Skeletal muscle satellite cell (primary cell): ENCODE measurements at regions not wholly inside any gene's neighbourhood (a gene's known extent, or its start where the extent isn't known, plus 50 kb on each side); places are given as distances from the start of the nearest gene placed in this dataset.

Source experiments
- H3K27me3 ChIP-seq: 2 replicates; pipeline ENCODE4 v1.7.0; 2013; ENCODE audit warnings: low read length; ENCODE audit not compliant: control insufficient read depth, insufficient read depth
- H3K36me3 ChIP-seq: 2 replicates; pipeline ENCODE4 v1.7.0; 2013; ENCODE audit warnings: mild to moderate bottlenecking, control low read depth, low read length; ENCODE audit not compliant: insufficient read depth
- H3K4me1 ChIP-seq: 2 replicates; pipeline ENCODE4 v1.7.0; 2013; ENCODE audit warnings: low read length; ENCODE audit not compliant: control insufficient read depth, insufficient read depth
- H3K4me2 ChIP-seq: 2 replicates; pipeline ENCODE4 v1.7.0; 2013; ENCODE audit warnings: mild to moderate bottlenecking, low read length
- H3K4me3 ChIP-seq: 2 replicates; pipeline ENCODE4 v1.7.0; 2013; ENCODE audit warnings: low read length
- H3K9ac ChIP-seq: 2 replicates; pipeline ENCODE4 v1.7.0; 2013; ENCODE audit warnings: mild to moderate bottlenecking, low read depth, low read length, moderate library complexity
- H3K9me3 ChIP-seq: replicated peaks from 2 replicates; pipeline ENCODE4 v1.7.0; 2013; ENCODE audit warnings: mild to moderate bottlenecking, control low read depth, low read length

- Histone ChIP-seq H3K4me3 (no peak overlapping the region), H3K9me3 (no peaks in the 10 kb centered on the region), H3K4me2 (no peak overlapping the region), H3K27me3 (no peaks in the 10 kb centered on the region), H3K9ac (peak overlapping the region; percentile 49), H3K36me3 (no peaks in the 10 kb centered on the region), H3K4me1 (peaks cover 25% of the 10 kb centered on the region)
These were observed 252.5 kb downstream of the ETAA1 start for GRCh38 chr2:67649331-67650261.

GRCh38 chr2:67650291-67651133, 253.4 kb downstream of the ETAA1 start:
- no peaks in the 10 kb centered on the region for H3K36me3 ChIP-seq
- no peaks in the 10 kb centered on the region for H3K27me3 ChIP-seq
- peaks cover 25% of the 10 kb centered on the region for H3K4me1 ChIP-seq
- peak overlapping the region; percentile 49 for H3K9ac ChIP-seq
- peak overlapping the region; percentile 46 for H3K4me2 ChIP-seq
- no peak overlapping the region for H3K4me3 ChIP-seq
- H3K9me3 ChIP-seq = no peaks in the 10 kb centered on the region

GRCh38 chr2:67651565-67651964, 254.4 kb downstream of the ETAA1 start:
- H3K9me3 ChIP-seq = no peaks in the 10 kb centered on the region
- H3K4me1 ChIP-seq = peaks cover 27% of the 10 kb centered on the region
- no peak overlapping the region for H3K4me2 ChIP-seq
- H3K27me3 ChIP-seq = no peaks in the 10 kb centered on the region
- no peak overlapping the region for H3K9ac ChIP-seq
- no peaks in the 10 kb centered on the region for H3K36me3 ChIP-seq
- H3K4me3 ChIP-seq = no peak overlapping the region

- H3K9me3 ChIP-seq = no peaks in the 10 kb centered on the region
- no peak overlapping the region for H3K4me3 ChIP-seq
- H3K9ac ChIP-seq = no peak overlapping the region
- no peak overlapping the region for H3K4me2 ChIP-seq
- H3K4me1 ChIP-seq = peaks cover 36% of the 10 kb centered on the region
- no peaks in the 10 kb centered on the region for H3K27me3 ChIP-seq
- H3K36me3 ChIP-seq = no peaks in the 10 kb centered on the region
These were observed 255.5 kb downstream of the ETAA1 start for GRCh38 chr2:67652679-67653078.

GRCh38 chr2:67656875-67657274, 259.7 kb downstream of the ETAA1 start:
- no peaks in the 10 kb centered on the region for H3K9me3 ChIP-seq
- H3K9ac ChIP-seq = no peak overlapping the region
- H3K4me2 ChIP-seq = no peak overlapping the region
- H3K36me3 ChIP-seq = no peaks in the 10 kb centered on the region
- H3K4me3 ChIP-seq = no peak overlapping the region
- no peaks in the 10 kb centered on the region for H3K27me3 ChIP-seq
- H3K4me1 ChIP-seq = peaks cover 17% of the 10 kb centered on the region

DNA sequence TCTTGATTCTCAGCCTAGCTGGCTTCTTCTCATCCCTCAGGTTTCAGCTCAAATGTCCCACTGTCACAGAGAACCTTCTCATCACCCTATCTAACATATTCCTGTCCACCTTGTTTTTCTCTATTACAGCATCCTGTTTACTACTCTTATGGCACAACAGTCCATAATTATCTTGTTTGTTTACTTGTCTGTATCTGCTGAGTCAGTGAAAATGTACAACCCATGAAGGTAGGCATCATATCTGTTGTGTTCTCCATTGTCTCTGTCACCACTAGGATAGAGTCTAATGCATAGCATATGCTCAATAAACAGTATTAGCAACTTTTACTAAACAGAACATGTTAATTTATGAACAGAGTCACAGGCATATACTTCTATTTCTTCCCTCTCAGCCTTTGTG, 261.7 kb downstream of the ETAA1 start:
- Histone ChIP-seq H3K4me2 (no peak overlapping the region), H3K4me1 (peaks cover 17% of the 10 kb centered on the region), H3K9me3 (no peaks in the 10 kb centered on the region), H3K4me3 (no peak overlapping the region), H3K9ac (no peak overlapping the region), H3K36me3 (no peaks in the 10 kb centered on the region), H3K27me3 (no peaks in the 10 kb centered on the region)

GRCh38 chr2:67660015-67660602, 263.0 kb downstream of the ETAA1 start:
- H3K9me3 ChIP-seq = no peaks in the 10 kb centered on the region
- H3K4me1 ChIP-seq = peaks cover 17% of the 10 kb centered on the region
- H3K4me2 ChIP-seq = no peak overlapping the region
- no peak overlapping the region for H3K4me3 ChIP-seq
- H3K27me3 ChIP-seq = no peaks in the 10 kb centered on the region
- H3K9ac ChIP-seq = no peak overlapping the region
- H3K36me3 ChIP-seq = no peaks in the 10 kb centered on the region

DNA sequence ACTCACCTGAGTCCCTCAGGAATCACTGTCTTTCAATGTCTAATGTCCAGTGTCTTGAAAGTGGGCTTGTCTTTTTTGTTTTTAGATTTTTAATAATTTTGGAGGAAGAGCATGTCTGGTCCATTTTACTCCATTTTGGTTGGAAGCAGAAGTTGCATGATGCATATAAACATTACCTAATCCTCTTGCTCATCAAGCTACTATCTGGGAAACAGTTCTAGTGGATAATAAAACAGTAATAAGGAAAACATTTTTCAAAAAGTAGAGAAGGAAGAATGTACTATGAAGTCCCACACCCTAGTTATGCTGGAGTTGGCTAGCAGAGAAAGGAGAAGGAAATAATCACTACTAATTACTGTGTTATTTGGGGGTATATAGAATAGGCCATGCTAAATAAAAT, 263.7 kb downstream of the ETAA1 start:
- Histone ChIP-seq H3K4me3 (no peak overlapping the region), H3K4me1 (peaks cover 17% of the 10 kb centered on the region), H3K9me3 (no peaks in the 10 kb centered on the region), H3K4me2 (no peak overlapping the region), H3K9ac (no peak overlapping the region), H3K36me3 (no peaks in the 10 kb centered on the region), H3K27me3 (no peaks in the 10 kb centered on the region)

DNA sequence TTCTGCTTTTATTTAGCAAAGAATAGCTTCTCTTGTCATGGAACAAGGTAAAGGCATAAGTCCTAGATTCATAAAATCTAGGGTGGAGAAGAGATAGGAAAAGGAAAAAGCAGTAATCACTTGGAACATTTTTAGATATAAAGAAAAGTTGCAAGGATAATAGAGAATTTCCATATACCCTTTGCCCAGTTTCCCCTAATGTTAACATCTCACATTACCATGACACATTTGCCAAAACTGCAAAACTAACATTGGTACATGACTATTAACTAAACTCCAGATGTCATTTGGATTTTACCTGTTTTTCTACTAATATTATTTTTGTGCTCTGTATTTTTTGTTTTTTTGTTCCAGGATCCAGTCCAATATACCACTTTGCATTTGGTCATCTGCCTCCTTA, 265.1 kb downstream of the ETAA1 start:
- H3K4me1 ChIP-seq = peaks cover 15% of the 10 kb centered on the region
- H3K9ac ChIP-seq = no peak overlapping the region
- no peaks in the 10 kb centered on the region for H3K9me3 ChIP-seq

GRCh38 chr2:67663776-67664175, 266.6 kb downstream of the ETAA1 start:
- Histone ChIP-seq H3K36me3 (no peaks in the 10 kb centered on the region), H3K4me3 (no peak overlapping the region), H3K9me3 (no peaks in the 10 kb centered on the region), H3K4me2 (no peak overlapping the region), H3K27me3 (no peaks in the 10 kb centered on the region), H3K9ac (no peak overlapping the region), H3K4me1 (peaks cover 12% of the 10 kb centered on the region)

More for the DNA sequence above, 265.1 kb downstream of the ETAA1 start:
- no peaks in the 10 kb centered on the region for H3K27me3 ChIP-seq
- H3K4me3 ChIP-seq = no peak overlapping the region
- H3K36me3 ChIP-seq = no peaks in the 10 kb centered on the region
- H3K4me2 ChIP-seq = no peak overlapping the region

DNA sequence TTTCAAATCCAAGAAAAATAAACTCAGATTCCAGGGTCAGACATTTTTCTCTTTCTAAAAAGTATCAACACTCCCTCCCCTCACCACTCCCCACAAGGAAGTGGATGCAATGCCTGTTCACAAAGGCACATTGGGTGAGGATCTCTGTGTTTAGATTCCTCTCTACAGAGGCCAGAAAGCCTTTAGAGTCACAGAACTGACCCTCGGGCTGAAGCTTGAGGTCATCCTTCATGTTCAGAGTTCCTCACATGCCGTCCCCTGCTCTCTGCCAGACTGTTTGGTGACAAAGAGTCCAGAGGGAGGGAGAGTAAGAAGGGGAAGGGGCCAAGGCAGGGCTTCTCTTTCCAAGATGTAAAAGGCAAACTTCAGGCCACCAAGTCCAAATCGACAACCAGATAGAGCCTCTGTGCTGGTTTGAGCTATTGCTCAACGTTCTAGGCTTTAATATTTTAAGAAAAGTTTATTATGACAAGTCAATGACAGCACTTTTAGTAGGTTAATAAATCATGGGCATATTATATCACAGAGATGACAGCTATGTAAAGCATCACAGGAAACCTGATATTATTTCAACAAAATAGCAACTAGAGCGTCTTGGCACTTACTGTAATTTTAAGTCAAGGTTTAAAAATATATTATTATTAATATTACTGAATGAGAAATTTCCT, 269.4 kb downstream of the ETAA1 start:
- H3K4me1 ChIP-seq = peaks cover 7% of the 10 kb centered on the region
- no peaks in the 10 kb centered on the region for H3K27me3 ChIP-seq
- no peak overlapping the region for H3K4me3 ChIP-seq
- H3K4me2 ChIP-seq = no peak overlapping the region
- H3K9me3 ChIP-seq = no peaks in the 10 kb centered on the region
- H3K9ac ChIP-seq = no peak overlapping the region
- H3K36me3 ChIP-seq = no peaks in the 10 kb centered on the region
